ENCODE measurements at regions not wholly inside any gene's neighbourhood (a gene's known extent, or its start where the extent isn't known, plus 50 kb on each side); places are given as distances from the start of the nearest gene placed in this dataset.

DNA sequence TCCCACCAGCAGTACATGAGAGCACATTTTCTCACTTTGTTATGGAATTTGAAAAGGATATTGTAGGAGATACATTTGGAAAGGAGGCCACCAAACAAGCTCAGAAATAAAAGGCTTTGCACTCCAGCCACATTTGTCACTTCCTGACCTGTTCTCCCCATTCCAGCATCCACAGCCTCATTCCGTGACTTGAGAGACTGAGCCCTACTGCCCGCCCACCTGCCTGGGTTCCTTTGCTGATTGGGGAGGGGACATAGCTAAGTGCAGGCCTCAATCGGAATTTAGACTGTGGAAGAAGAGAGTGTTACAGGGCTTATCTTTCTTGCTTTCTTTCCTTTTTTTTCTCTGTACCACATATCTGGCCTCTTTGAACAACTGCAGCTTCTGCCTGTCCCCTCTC is 735.4 kb upstream of the TMEM132C start:
- no peak for DNase-seq (ENCODE audit: extremely low spot score)
- TF ChIP-seq EP300 (IDR thresholded peaks at IDR 0.05) = no peak
- TF ChIP-seq, protein P1, sequence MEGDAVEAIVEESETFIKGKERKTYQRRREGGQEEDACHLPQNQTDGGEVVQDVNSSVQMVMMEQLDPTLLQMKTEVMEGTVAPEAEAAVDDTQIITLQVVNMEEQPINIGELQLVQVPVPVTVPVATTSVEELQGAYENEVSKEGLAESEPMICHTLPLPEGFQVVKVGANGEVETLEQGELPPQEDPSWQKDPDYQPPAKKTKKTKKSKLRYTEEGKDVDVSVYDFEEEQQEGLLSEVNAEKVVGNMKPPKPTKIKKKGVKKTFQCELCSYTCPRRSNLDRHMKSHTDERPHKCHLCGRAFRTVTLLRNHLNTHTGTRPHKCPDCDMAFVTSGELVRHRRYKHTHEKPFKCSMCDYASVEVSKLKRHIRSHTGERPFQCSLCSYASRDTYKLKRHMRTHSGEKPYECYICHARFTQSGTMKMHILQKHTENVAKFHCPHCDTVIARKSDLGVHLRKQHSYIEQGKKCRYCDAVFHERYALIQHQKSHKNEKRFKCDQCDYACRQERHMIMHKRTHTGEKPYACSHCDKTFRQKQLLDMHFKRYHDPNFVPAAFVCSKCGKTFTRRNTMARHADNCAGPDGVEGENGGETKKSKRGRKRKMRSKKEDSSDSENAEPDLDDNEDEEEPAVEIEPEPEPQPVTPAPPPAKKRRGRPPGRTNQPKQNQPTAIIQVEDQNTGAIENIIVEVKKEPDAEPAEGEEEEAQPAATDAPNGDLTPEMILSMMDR (IDR thresholded peaks at IDR 0.05) = no peak
- no peak for TF ChIP-seq POLR2AphosphoS5 (IDR thresholded peaks at IDR 0.05)
- no peak for TF ChIP-seq POLR2A (IDR thresholded peaks at IDR 0.05; ENCODE audit: low read depth)
- no peaks in the 10 kb centered on the region for H3K9me3 ChIP-seq
- intact Hi-C loops (cut with DNase I) = no loop called here
- H3K4me1 ChIP-seq = no peaks in the 10 kb centered on the region
- H3K4me3 ChIP-seq = no peak overlapping the region
- H3K27ac ChIP-seq (replicated peaks in 1 of 4) = no peak overlapping the region
- H3K36me3 ChIP-seq = no peaks in the 10 kb centered on the region
- WGBS = 70% methylated on average over 3 of the region's 3 CpGs
- H3K27me3 ChIP-seq = no peaks in the 10 kb centered on the region

GRCh38 chr12:127533353-127533752 is 733.6 kb upstream of the TMEM132C start:
- no peaks in the 10 kb centered on the region for H3K9me3 ChIP-seq
- no peaks in the 10 kb centered on the region for H3K36me3 ChIP-seq
- no peak for DNase-seq (ENCODE audit: extremely low spot score)
- no peak overlapping the region for H3K4me3 ChIP-seq
- H3K27ac ChIP-seq (replicated peaks in 1 of 4) = no peak overlapping the region
- TF ChIP-seq EP300 (IDR thresholded peaks at IDR 0.05) (no peak), POLR2A (IDR thresholded peaks at IDR 0.05; ENCODE audit: low read depth) (no peak), POLR2AphosphoS5 (IDR thresholded peaks at IDR 0.05) (no peak)
- TF ChIP-seq, protein P1 (IDR thresholded peaks at IDR 0.05) = no peak
- no peaks in the 10 kb centered on the region for H3K4me1 ChIP-seq
- H3K27me3 ChIP-seq = no peaks in the 10 kb centered on the region
- intact Hi-C loops (cut with DNase I) = no loop called here

DNA sequence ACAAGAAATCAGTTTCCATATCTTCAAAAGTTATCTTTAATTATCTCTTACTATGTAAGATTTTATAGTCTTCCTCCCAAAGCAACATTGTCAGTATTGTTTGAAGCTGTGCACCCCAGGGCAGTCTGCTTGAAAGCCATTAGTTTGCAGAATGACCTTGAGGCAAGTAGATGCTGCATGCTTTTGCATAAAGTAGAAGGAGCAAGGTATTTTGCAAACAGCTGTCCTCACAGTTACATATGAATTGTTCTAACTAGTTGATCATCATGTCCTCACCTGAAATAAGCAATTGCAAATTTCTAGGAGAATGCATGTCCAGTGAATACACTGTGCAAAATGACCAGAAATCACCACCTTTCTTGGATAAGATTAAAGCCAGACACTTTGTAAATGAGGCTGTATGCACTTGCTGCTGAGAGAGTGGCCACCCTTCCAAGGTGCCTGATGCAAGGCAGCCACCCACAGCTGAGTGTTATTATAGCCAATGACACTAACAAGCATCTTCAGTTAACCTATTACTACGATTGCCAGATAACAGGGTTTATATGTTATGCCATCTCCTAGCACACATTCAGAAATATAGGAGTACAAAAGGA is 730.0 kb upstream of the TMEM132C start:
- TF ChIP-seq POLR2AphosphoS5 (IDR thresholded peaks at IDR 0.05) (no peak), POLR2A (IDR thresholded peaks at IDR 0.05; ENCODE audit: low read depth) (no peak), EP300 (IDR thresholded peaks at IDR 0.05) (no peak)
- TF ChIP-seq, protein P1 (IDR thresholded peaks at IDR 0.05) = no peak
- intact Hi-C loops (cut with DNase I) = no loop called here
- 48% methylated on average over 1 of the region's 1 CpG for WGBS

DNA sequence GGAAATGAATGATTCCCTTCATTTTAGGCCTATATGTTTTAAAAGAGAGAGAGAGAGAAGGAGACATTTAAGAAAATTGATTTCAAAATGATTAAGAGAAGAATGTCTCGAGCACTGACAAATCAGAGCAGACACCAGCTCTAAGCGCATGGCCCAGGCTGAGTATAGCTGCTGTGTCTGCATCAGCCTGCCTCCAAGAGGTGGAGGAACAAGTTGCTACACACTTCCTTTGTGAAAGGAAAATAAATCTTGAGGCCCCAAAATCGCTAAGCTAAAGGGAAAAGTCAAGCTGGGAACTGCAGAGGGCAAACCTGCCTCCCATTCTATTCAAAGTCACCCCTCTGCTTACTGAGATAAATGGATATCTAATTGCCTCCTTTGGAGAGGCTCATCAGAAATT is 728.7 kb upstream of the TMEM132C start:
- no peaks in the 10 kb centered on the region for H3K4me1 ChIP-seq
- H3K9me3 ChIP-seq = peaks cover 0 to 3% (median 0%) of the 10 kb centered on the region in 4 donors
- intact Hi-C loops (cut with DNase I) = no loop called here
- H3K4me3 ChIP-seq = no peak overlapping the region
- H3K27me3 ChIP-seq = no peaks in the 10 kb centered on the region
- H3K27ac ChIP-seq (replicated peaks in 1 of 4) = no peak overlapping the region
- TF ChIP-seq, protein P1 (IDR thresholded peaks at IDR 0.05) = no peak
- TF ChIP-seq POLR2A (IDR thresholded peaks at IDR 0.05; ENCODE audit: low read depth) (no peak), EP300 (IDR thresholded peaks at IDR 0.05) (no peak), POLR2AphosphoS5 (IDR thresholded peaks at IDR 0.05) (no peak)
- H3K36me3 ChIP-seq = no peaks in the 10 kb centered on the region
- WGBS = 43% methylated on average over 3 of the region's 3 CpGs
- DNase-seq (ENCODE audit: extremely low spot score) = no peak

More for the DNA sequence above, 730.0 kb upstream of the TMEM132C start:
- H3K27me3 ChIP-seq = no peaks in the 10 kb centered on the region
- no peaks in the 10 kb centered on the region for H3K36me3 ChIP-seq
- no peak overlapping the region for H3K27ac ChIP-seq (replicated peaks in 1 of 4)
- no peaks in the 10 kb centered on the region for H3K4me1 ChIP-seq
- H3K9me3 ChIP-seq = peaks cover 0 to 3% (median 0%) of the 10 kb centered on the region in 4 donors
- no peak for DNase-seq (ENCODE audit: extremely low spot score)
- no peak overlapping the region for H3K4me3 ChIP-seq
